Adrenal gland (tissue), 9 donors: ENCODE measurements at regions not wholly inside any gene's neighbourhood (a gene's known extent, or its start where the extent isn't known, plus 50 kb on each side); places are given as distances from the start of the nearest gene placed in this dataset.

Experiments
- DNase-seq, 7 donors: peaks; one replicate each; pipeline ENCODE4 v3.0.0-alpha.2; 2019 to 2020
- H3K27ac ChIP-seq, 5 donors: fragments of 200-600 bp; sonication (generic) in 4 of 5; 1 replicate in 3 of 5; 2 replicates in 2 of 5; pipeline versions ENCODE4 v1.5.1 to v1.8.0; 2016 to 2020; ENCODE audit warnings: mild to moderate bottlenecking in 1 of 5
- H3K27me3 ChIP-seq: fragments of 200-600 bp; 2 replicates; pipeline ENCODE4 v1.8.0; 2021
- H3K36me3 ChIP-seq, 2 donors: fragments of 200-600 bp; replicated peaks in 1 of 2; 1 replicate in 1 of 2; 2 replicates in 1 of 2; pipeline versions ENCODE4 v1.5.1 to v1.8.0; 2018 to 2022
- H3K4me1 ChIP-seq, 2 donors: fragments of 200-600 bp; replicated peaks in 1 of 2; 1 replicate in 1 of 2; 2 replicates in 1 of 2; pipeline versions ENCODE4 v1.5.1 to v1.8.0; 2018 to 2021
- H3K4me3 ChIP-seq, 4 donors: fragments of 200-600 bp; sonication (generic) in 3 of 4; one replicate each; pipeline ENCODE4 v1.5.1; 2016 to 2018
- H3K9me3 ChIP-seq, 3 donors: fragments of 200-600 bp; sonication (generic) in 1 of 3; replicated peaks in 1 of 3; 1 replicate in 2 of 3; 2 replicates in 1 of 3; pipeline versions ENCODE4 v1.5.1 to v1.8.0; 2016 to 2021
- CTCF ChIP-seq, 6 experiments: fragments of 450-650 bp in 4 of 6; fragments of 200-600 bp in 2 of 6; sonication (generic) in 1 of 6; IDR thresholded peaks; 1 replicate in 5 of 6; 2 replicates in 1 of 6; pipeline versions ENCODE4 v1.5.1 to v1.8.0; 2016 to 2021; ENCODE audit warnings: antibody characterized with exemption in 6 of 6, mild to moderate bottlenecking in 2 of 6, moderate library complexity in 1 of 6
- POLR2A ChIP-seq, 2 donors: fragments of 450-650 bp; IDR thresholded peaks; one replicate each; pipeline ENCODE4 v1.6.1; 2017; ENCODE audit warnings: antibody characterized with exemption in 2 of 2, mild to moderate bottlenecking in 2 of 2, moderate library complexity in 1 of 2
- WGBS, 4 donors: extraction: QIAGEN DNeasy Blood & Tissue Kit in 2 of 4; methylation state at CpG; one replicate each; pipeline versions ENCODE4 v1.1.5 to v1.1.7; 2013 to 2017; 5-methylcytosine and 5-hydroxymethylcytosine counted together
- intact Hi-C, 2 donors: fragments of 100-400 bp; cut with DNase I; formaldehyde crosslinking; loops; one replicate each; pipeline versions ENCODE4 v1.14.1 to v1.15.0; 2022 to 2023
- donor health status: healthy with polysubstance abuse.
- donor health status: Bipolar disorder and iron deficiency.
- donor health status: DM: yes; HTN: yes; CAD: no.
- donor health status: DM: no; HTN: no; CAD: no.
- donor health status: DM: no; HTN: no; CAD: no.

DNA sequence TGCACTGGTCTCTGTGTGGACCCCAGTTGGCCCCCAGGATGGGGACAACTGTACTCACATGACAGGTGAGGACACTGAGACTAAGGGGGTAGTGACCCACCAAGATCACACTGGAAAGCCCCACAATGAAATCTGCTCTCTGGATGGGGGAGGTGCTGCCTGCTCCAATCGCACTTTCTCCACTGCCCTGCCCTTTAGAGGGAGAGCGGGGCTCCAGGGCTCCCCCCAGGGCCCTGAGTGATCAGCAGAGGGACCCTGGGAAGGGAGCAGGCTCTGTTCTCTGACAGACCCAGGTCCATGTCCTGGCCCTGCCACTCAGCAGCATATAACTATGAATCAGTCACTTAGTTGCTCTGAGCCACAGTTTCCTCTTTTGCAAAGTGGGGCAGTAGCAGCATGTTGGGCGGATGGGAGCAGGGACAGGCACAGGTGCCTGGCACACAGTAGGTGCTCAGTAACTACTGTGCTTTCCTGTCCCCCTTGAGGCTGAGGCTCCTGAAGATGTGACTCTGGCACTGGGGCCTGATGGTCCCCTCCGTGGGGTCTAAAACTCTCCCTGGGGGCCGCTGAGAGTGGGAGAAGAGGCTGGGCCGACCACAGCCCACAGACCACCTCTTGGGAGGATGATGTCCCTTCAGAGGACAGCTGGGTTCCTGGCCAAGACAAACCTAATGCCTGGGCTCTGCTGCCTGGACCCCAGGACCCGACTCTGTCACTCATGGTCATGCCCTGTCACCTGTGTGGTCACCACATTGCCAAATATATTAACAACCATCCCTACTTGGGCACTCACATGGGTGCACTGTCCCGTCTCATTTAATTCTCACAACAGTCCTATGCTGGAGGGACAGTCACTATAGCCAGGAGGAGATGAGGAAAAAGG is 222.7 kb downstream of the PTPRU start:
- no peaks in the 10 kb centered on the region for H3K4me1 ChIP-seq
- DNase-seq = no peak
- 44 to 72% (median 63%) methylated on average over 5 to 8 of the region's 8 CpGs for WGBS, 4 donors
- intact Hi-C loops = no loop called here
- H3K4me3 ChIP-seq = no peak overlapping the region
- no peaks in the 10 kb centered on the region for H3K9me3 ChIP-seq
- H3K36me3 ChIP-seq = no peaks in the 10 kb centered on the region
- no peak for TF ChIP-seq POLR2A (IDR thresholded peaks at IDR 0.05)
- no peak for TF ChIP-seq CTCF (IDR thresholded peaks at IDR 0.05)
- H3K27ac ChIP-seq = no peak overlapping the region
- H3K27me3 ChIP-seq = no peaks in the 10 kb centered on the region

DNA sequence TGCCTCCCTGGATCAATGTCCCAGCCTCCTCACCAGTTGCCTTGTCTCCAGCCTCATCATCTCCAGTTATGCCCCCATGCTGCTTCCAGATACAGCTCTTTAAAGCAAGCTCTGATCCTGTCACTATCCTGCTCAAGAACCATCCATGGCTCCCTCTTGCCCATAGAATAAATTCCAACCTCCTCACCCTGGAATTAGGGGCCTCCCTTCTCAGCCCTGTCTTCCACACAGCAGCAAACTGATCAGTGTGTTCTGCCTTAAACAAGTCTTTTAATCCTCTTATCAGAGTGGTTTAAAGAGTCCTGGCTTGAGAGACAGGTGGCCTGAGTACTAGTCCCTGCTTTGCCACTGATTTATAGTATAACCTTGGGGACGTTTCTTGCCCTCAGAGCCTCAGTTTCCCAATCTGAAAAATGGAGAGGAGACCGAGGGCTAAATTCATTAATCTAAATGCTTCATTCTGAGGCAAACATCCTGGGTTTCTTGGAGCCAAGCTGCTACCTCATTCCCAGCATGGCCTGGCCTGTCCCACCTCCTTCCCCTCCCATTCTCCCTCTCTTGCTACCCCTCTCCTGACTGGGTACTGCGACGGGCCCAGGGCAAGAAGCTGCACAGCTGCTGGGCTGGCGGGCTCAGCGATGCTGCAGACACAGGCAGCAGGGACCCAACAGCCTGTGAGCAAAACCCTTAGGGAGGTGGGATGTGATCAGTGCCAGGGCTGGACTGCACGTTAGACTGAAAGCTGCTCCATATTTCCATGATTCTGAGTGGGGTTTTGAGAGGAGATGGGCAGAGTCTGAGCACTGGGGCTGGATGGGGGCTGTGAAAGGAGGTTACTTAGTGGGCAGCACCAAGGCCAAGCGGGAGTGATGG is 221.4 kb downstream of the PTPRU start:
- H3K27me3 ChIP-seq = no peaks in the 10 kb centered on the region
- intact Hi-C loops = no loop called here

DNA sequence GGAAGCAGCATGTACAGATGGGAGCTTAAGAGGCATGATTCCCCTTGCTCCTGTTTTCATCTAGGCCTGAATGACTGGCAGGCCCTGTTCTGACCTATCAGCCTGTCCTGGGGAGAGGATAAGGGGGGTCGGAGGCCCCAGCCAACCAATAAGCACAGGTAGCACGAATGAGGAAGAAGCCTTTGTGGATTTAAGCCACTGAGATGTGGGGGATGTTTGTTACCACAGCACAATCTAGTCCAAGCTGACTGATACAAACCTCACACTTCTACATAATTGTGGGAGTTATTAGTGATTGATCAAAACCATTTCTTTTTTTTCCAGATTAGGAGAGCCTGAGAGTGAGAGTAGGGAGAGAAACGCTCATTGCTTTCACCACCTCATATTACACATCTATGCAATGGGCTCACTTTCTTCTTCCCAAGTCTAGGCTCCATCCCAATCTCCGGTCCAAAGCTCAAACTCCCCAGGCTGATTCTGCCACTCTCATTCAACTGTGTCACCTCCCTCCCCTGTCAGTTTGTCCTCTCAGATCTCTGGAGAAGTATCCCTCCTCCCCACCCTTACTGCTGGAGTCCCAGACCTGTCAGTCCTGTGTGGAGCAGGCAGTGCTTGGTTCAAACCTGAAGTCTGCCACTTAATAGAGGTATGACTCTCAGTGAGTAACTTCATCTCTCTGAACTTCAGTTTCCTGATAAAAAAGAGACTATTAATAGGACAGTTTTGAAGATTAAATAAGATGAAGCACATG is 220.5 kb downstream of the PTPRU start:
- intact Hi-C loops = no loop called here
- WGBS, 4 donors = 64 to 78% (median 69%) methylated on average over 4 of the region's 4 CpGs

More for the DNA sequence above, 221.4 kb downstream of the PTPRU start:
- no peak overlapping the region for H3K4me3 ChIP-seq
- TF ChIP-seq POLR2A (IDR thresholded peaks at IDR 0.05) (no peak), CTCF (IDR thresholded peaks at IDR 0.05) (no peak)
- 47 to 64% (median 58%) methylated on average over 8 of the region's 8 CpGs for WGBS, 4 donors
- no peaks in the 10 kb centered on the region for H3K36me3 ChIP-seq
- H3K4me1 ChIP-seq = no peaks in the 10 kb centered on the region
- no peak for DNase-seq
- no peaks in the 10 kb centered on the region for H3K9me3 ChIP-seq
- H3K27ac ChIP-seq = no peak overlapping the region

More for the DNA sequence above, 220.5 kb downstream of the PTPRU start:
- Histone ChIP-seq H3K27me3 (no peaks in the 10 kb centered on the region), H3K36me3 (no peaks in the 10 kb centered on the region), H3K27ac (no peak overlapping the region), H3K4me3 (no peak overlapping the region), H3K4me1 (no peaks in the 10 kb centered on the region), H3K9me3 (no peaks in the 10 kb centered on the region)
- no peak for DNase-seq
- TF ChIP-seq POLR2A (IDR thresholded peaks at IDR 0.05) (no peak), CTCF (IDR thresholded peaks at IDR 0.05) (no peak)
